Lung (tissue), 11 donors: ENCODE measurements at regions not wholly inside any gene's neighbourhood (a gene's known extent, or its start where the extent isn't known, plus 50 kb on each side); places are given as distances from the start of the nearest gene placed in this dataset.
A peak's percentile ranks its signal among the peaks of the same experiment; 100 is the strongest.

Experiments used
- ATAC-seq: fragments of 200-7000 bp; cut with Tn5 transposase; one replicate; pipeline ENCODE4 v1.9.1; 2020; ENCODE audit warnings: moderate number of reproducible peaks; ENCODE audit not compliant: insufficient read depth, low FRiP score
- DNase-seq, 3 donors: peaks; one replicate each; pipeline ENCODE4 v3.0.0-alpha.2; 2013 to 2017
- H3K27ac ChIP-seq, 2 donors: one replicate each; pipeline ENCODE4 v1.5.1; 2013; ENCODE audit warnings: mild to moderate bottlenecking in 2 of 2, moderate library complexity in 2 of 2, control low read depth in 1 of 2, inconsistent platforms in 1 of 2, low read depth in 1 of 2, low read length in 1 of 2
- H3K27me3 ChIP-seq, 3 donors: one replicate each; pipeline ENCODE4 v1.5.1; 2013; ENCODE audit warnings: low read length in 2 of 3; ENCODE audit not compliant: control insufficient read depth in 3 of 3, insufficient read depth in 3 of 3
- H3K36me3 ChIP-seq, 4 donors: one replicate each; pipeline ENCODE4 v1.5.1; 2013; ENCODE audit warnings: low read length in 4 of 4, mild to moderate bottlenecking in 1 of 4, moderate library complexity in 1 of 4; ENCODE audit not compliant: control insufficient read depth in 4 of 4, insufficient read depth in 4 of 4
- H3K4me1 ChIP-seq, 5 donors: one replicate each; pipeline ENCODE4 v1.5.1; 2013; ENCODE audit warnings: low read length in 5 of 5, mild to moderate bottlenecking in 2 of 5, moderate library complexity in 1 of 5; ENCODE audit not compliant: control insufficient read depth in 5 of 5, insufficient read depth in 5 of 5
- H3K4me3 ChIP-seq: one replicate; pipeline ENCODE4 v1.5.1; 2013; ENCODE audit warnings: mild to moderate bottlenecking, control low read depth, moderate library complexity
- H3K9ac ChIP-seq, 2 donors: one replicate each; pipeline ENCODE4 v1.5.1; 2013; ENCODE audit warnings: low read length in 2 of 2, control low read depth in 1 of 2; ENCODE audit not compliant: insufficient read depth in 1 of 2
- H3K9me3 ChIP-seq, 4 donors: one replicate each; pipeline ENCODE4 v1.5.1; 2013; ENCODE audit warnings: low read length in 3 of 4, mild to moderate bottlenecking in 1 of 4, moderate library complexity in 1 of 4; ENCODE audit not compliant: control insufficient read depth in 4 of 4, insufficient read depth in 3 of 4
- whole genome bisulfite sequencing, 2 donors: extraction: QIAGEN DNeasy Blood & Tissue Kit; methylation state at CpG; one replicate each; pipeline ENCODE4 v1.1.7; 2013; 5-methylcytosine and 5-hydroxymethylcytosine counted together
- TF ChIP-seq, protein P1 (sequence below): IDR thresholded peaks from 2 replicates; pipeline ENCODE4 v1.5.1; 2012; ENCODE audit warnings: mild to moderate bottlenecking; ENCODE audit errors: control extremely low read depth, extremely low read depth
- donor health status: control.
- donor health status: control.
- donor health status: Bipolar disorder and iron deficiency.
- donor health status: healthy.
- donor health status: DM: yes; HTN: yes; CAD: no.

DNA sequence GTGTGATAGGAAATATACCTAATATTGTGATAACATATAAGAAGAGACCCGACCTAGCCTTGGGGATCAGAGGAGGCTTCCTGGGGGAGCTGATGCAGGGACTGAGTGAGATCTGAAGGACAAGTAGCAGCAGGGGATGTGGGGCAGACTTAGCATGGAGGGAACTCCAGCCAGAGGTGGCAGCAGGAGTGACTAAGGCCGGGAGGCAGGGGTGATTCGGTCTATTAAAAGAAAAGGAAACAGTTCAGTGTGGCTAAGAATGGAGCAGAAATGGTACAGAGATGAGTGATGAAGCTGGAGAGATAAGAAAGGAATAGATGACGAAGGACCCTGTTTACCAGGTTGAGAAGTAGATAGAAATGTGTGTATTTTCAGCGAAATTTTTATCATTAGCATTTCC, 408.8 kb downstream of the ENC1 start:
- H3K36me3 ChIP-seq = no peaks in the 10 kb centered on the region
- TF ChIP-seq, protein P1, sequence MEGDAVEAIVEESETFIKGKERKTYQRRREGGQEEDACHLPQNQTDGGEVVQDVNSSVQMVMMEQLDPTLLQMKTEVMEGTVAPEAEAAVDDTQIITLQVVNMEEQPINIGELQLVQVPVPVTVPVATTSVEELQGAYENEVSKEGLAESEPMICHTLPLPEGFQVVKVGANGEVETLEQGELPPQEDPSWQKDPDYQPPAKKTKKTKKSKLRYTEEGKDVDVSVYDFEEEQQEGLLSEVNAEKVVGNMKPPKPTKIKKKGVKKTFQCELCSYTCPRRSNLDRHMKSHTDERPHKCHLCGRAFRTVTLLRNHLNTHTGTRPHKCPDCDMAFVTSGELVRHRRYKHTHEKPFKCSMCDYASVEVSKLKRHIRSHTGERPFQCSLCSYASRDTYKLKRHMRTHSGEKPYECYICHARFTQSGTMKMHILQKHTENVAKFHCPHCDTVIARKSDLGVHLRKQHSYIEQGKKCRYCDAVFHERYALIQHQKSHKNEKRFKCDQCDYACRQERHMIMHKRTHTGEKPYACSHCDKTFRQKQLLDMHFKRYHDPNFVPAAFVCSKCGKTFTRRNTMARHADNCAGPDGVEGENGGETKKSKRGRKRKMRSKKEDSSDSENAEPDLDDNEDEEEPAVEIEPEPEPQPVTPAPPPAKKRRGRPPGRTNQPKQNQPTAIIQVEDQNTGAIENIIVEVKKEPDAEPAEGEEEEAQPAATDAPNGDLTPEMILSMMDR = no peak
- ATAC-seq (no peak), DNase-seq (no peak)
- H3K27ac ChIP-seq = no peak overlapping the region
- H3K4me1 ChIP-seq = peaks cover 0 to 6% (median 0%) of the 10 kb centered on the region in 5 donors
- 89 to 90% methylated on average over 5 of the region's 5 CpGs for WGBS, 2 donors
- no peak overlapping the region for H3K9ac ChIP-seq
- no peaks in the 10 kb centered on the region for H3K27me3 ChIP-seq
- peaks cover 0 to 2% (median 0%) of the 10 kb centered on the region in 4 donors for H3K9me3 ChIP-seq
- no peak overlapping the region for H3K4me3 ChIP-seq

DNA sequence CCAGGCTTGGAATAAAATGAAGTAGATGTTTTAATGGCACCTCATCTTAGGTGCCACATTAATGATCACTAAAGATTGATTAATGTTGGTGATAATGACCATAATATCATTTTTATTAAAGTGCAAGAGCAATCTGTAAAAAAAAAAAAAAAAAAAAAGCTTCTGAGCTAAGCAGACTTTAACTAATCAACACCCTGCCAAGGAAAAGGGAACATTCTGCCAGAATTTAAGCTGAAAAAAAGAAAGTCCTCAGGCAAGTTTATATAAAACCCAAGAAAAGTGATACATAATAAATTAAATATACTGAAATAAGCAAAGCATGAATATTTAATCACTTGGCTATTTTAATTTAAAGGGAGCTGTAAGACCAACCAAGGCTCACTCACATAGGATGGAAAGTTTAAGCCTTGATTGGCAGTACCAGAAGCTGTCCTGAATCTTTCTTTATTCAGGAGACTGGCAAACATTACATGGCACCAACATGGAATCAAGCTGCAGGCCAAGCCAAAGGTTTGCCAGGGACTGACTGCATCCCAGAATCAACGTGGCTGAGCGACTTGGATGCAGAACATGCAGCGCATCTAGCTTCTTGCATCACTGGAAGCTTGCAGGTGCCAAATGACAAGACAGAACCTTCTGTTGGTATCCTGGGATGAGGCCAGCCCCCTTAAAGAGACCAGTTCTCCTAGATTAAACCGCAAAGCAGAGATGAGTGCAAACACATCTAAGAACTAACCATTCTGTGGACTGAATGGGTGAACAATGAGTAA, 413.6 kb downstream of the ENC1 start:
- H3K4me1 ChIP-seq = peaks cover 0 to 7% (median 2%) of the 10 kb centered on the region in 5 donors
- H3K4me3 ChIP-seq = no peak overlapping the region
- ATAC-seq (no peak), DNase-seq (peak in 2 of 3 donors; percentile 29 to 59)
- TF ChIP-seq, protein P1 = no peak
- no peaks in the 10 kb centered on the region for H3K36me3 ChIP-seq
- H3K27me3 ChIP-seq = no peaks in the 10 kb centered on the region
- no peak overlapping the region for H3K27ac ChIP-seq
- no peak overlapping the region for H3K9ac ChIP-seq
- peaks cover 0 to 5% (median 2%) of the 10 kb centered on the region in 4 donors for H3K9me3 ChIP-seq
- 74 to 83% methylated on average over 4 of the region's 4 CpGs for WGBS, 2 donors

DNA sequence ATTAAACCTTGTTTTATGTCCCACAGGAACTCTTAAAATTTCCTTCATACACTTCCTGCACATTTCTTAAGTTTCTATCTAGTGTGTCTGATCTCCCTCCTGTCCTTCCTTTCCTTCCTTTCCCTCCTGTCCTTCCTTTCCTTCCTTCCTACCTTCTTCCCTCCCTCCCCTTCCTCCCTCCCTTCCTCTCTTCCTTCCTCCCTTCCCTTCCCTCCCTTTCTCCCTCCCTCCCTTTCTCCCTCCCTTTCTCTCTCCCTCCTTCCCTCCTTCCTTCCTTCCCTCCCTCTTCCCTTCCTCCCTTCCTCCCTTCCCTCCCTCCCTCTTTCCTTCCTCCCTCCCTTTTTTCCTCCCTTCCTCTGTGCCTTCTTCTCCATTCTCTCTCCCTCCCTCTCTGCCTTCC, 414.9 kb downstream of the ENC1 start:
- TF ChIP-seq, protein P1 = no peak
- Histone ChIP-seq H3K9me3 (peaks cover 0 to 5% (median 2%) of the 10 kb centered on the region in 4 donors), H3K27me3 (no peaks in the 10 kb centered on the region), H3K27ac (no peak overlapping the region), H3K4me3 (no peak overlapping the region), H3K4me1 (peaks cover 0 to 7% (median 2%) of the 10 kb centered on the region in 5 donors), H3K9ac (no peak overlapping the region), H3K36me3 (no peaks in the 10 kb centered on the region)
- no peak for ATAC-seq
- no peak for DNase-seq
